ENCODE measurements at regions not wholly inside any gene's neighbourhood (a gene's known extent, or its start where the extent isn't known, plus 50 kb on each side); places are given as distances from the start of the nearest gene placed in this dataset.

GRCh38 chr12:24537083-24537860 lies 411.6 kb downstream of the BCAT1 start:
- no peak for DNase-seq (ENCODE audit: low spot score, unreplicated experiment)
- Mint-ChIP-seq H3K9me3 (ENCODE audit: low read depth) (no peaks in the 10 kb centered on the region), H3K27ac (no peak overlapping the region), H3K4me1 (ENCODE audit: low read depth) (peaks cover 51% of the 10 kb centered on the region), H3K36me3 (ENCODE audit: insufficient read depth) (no peaks in the 10 kb centered on the region), H3K4me3 (ENCODE audit: low read depth) (no peak overlapping the region), H3K27me3 (no peaks in the 10 kb centered on the region)
- no peak for TF ChIP-seq CTCF (IDR thresholded peaks at IDR 0.05; ENCODE audit: unreplicated experiment)

- Mint-ChIP-seq H3K36me3 (ENCODE audit: insufficient read depth) (no peaks in the 10 kb centered on the region), H3K27me3 (no peaks in the 10 kb centered on the region), H3K4me1 (ENCODE audit: low read depth) (peaks cover 38% of the 10 kb centered on the region), H3K9me3 (ENCODE audit: low read depth) (no peaks in the 10 kb centered on the region), H3K4me3 (ENCODE audit: low read depth) (no peak overlapping the region), H3K27ac (no peak overlapping the region)
- no peak for DNase-seq (ENCODE audit: low spot score, unreplicated experiment)
- TF ChIP-seq CTCF (IDR thresholded peaks at IDR 0.05; ENCODE audit: unreplicated experiment), result no peak
Observed at GRCh38 chr12:24535334-24536069, 413.4 kb downstream of the BCAT1 start.

- H3K27ac Mint-ChIP-seq, result no peak overlapping the region
- no peak for TF ChIP-seq CTCF (IDR thresholded peaks at IDR 0.05; ENCODE audit: unreplicated experiment)
- no peaks in the 10 kb centered on the region for H3K9me3 Mint-ChIP-seq (ENCODE audit: low read depth)
- no peaks in the 10 kb centered on the region for H3K27me3 Mint-ChIP-seq
- no peaks in the 10 kb centered on the region for H3K36me3 Mint-ChIP-seq (ENCODE audit: insufficient read depth)
- H3K4me3 Mint-ChIP-seq (ENCODE audit: low read depth), result no peak overlapping the region
- peaks cover 35% of the 10 kb centered on the region for H3K4me1 Mint-ChIP-seq (ENCODE audit: low read depth)
- DNase-seq (ENCODE audit: low spot score, unreplicated experiment), result no peak
Observed at GRCh38 chr12:24534622-24535021, 414.3 kb downstream of the BCAT1 start.

GRCh38 chr12:24533716-24534352 lies 415.1 kb downstream of the BCAT1 start:
- H3K4me1 Mint-ChIP-seq (ENCODE audit: low read depth), result peaks cover 32% of the 10 kb centered on the region
- no peak for DNase-seq (ENCODE audit: low spot score, unreplicated experiment)
- TF ChIP-seq CTCF (IDR thresholded peaks at IDR 0.05; ENCODE audit: unreplicated experiment), result no peak
- H3K4me3 Mint-ChIP-seq (ENCODE audit: low read depth), result no peak overlapping the region
- H3K27ac Mint-ChIP-seq, result no peak overlapping the region
- H3K36me3 Mint-ChIP-seq (ENCODE audit: insufficient read depth), result peaks cover 1% of the 10 kb centered on the region
- no peaks in the 10 kb centered on the region for H3K27me3 Mint-ChIP-seq
- peaks cover 4% of the 10 kb centered on the region for H3K9me3 Mint-ChIP-seq (ENCODE audit: low read depth)

GRCh38 chr12:24530689-24531088 lies 418.2 kb downstream of the BCAT1 start:
- H3K27ac Mint-ChIP-seq, result no peak overlapping the region
- DNase-seq (ENCODE audit: low spot score, unreplicated experiment), result no peak
- peaks cover 4% of the 10 kb centered on the region for H3K9me3 Mint-ChIP-seq (ENCODE audit: low read depth)
- H3K27me3 Mint-ChIP-seq, result no peaks in the 10 kb centered on the region
- H3K36me3 Mint-ChIP-seq (ENCODE audit: insufficient read depth), result peaks cover 1% of the 10 kb centered on the region
- no peak overlapping the region for H3K4me3 Mint-ChIP-seq (ENCODE audit: low read depth)
- H3K4me1 Mint-ChIP-seq (ENCODE audit: low read depth), result peaks cover 11% of the 10 kb centered on the region
- no peak for TF ChIP-seq CTCF (IDR thresholded peaks at IDR 0.05; ENCODE audit: unreplicated experiment)
